HG02943 (cell line): ENCODE measurements at regions not wholly inside any gene's neighbourhood (a gene's known extent, or its start where the extent isn't known, plus 50 kb on each side); places are given as distances from the start of the nearest gene placed in this dataset.

Source experiments
- ATAC-seq: cut with Tn5 transposase; IDR thresholded peaks from one replicate; pipeline ENCODE4 v1.9.1; 2021; ENCODE audit warnings: mild to moderate bottlenecking, low read depth, moderate library complexity; ENCODE audit not compliant: unreplicated experiment

DNA sequence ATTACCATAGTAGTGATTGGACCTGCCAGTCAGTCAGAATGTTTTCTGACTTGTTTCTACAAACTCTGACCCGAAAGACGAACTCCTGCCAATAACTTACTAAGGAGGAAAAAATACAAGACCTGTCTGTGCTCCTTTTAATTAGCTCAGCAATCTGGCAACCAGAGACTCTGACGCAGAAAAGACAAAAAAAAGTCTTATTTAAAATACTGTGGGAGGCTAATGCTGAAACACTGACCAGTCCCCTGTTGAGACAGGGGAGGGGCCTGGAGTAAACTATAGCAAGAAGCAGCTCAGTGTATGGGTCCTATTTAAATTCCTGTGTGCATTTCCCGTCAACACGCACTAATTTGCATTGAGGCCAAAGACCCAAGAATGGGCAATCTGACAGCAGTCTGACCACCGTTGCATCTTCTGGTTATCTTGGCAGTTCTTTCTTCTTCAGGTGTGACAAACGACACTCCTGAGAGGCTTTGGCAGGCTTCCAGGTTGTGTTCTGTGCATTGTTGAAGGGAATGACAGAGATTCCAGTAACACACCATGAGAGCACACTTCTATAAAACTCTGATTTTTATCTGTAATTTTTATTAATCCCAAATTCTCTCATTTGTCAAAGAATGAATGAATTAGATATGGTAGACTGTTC, 1114.3 kb downstream of the IGSF11 start:
- no peak for ATAC-seq

DNA sequence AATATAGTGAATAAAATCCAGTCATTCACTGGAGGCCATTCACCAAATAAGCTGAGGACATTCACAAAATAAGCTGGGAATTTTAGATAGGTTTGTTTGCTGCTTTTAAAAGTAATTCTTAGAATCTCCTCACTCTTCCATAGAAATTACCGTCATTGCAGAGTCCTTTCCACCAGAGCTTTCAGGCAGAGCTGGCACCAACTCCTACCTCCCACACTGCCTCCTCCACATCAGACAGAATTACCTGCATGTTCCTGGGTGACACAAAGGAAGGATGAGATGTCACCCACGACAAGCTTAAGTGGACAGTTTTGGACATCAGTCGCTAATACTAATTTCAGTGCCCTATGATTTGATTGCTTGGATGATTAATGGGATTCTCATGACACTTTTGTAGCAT, 1113.2 kb downstream of the IGSF11 start:
- ATAC-seq, result no peak

DNA sequence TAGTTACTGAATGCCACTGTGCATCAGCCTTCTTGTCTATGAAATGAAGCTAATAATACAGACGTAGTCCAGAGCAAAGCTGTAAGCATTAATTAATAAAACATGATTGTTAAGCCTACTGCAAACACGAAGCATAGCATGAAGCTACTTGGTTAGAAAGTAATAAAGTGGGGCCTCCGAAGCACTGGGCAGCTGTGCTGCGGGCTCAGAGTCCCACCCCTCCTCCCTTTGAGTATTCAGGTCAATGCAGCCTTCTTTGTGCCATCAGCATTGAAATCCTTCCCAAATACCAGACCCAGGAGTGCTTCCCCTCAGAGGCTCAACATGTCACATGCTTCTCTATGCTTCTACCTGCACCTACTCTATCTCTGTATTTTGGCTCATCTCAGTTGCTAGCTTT, 1112.6 kb downstream of the IGSF11 start:
- ATAC-seq, result no peak

DNA sequence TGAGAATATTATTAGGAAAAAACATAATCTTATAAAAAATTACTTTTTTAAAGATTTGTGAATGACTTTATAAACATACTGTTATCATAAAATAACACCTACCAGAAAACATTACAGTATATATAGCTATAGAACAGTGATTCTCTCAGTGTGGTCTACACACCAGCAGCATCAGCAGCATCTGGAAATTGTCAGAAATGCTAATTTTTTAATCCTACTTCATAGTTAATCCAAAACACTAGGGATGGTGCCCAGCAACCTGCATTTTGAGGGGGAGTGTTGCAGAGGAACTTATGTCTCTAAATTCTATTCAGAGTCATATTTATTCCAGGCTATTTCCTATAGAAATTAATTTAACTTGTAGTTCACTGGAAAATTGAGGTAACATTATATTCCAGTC, 1107.8 kb downstream of the IGSF11 start:
- no peak for ATAC-seq

DNA sequence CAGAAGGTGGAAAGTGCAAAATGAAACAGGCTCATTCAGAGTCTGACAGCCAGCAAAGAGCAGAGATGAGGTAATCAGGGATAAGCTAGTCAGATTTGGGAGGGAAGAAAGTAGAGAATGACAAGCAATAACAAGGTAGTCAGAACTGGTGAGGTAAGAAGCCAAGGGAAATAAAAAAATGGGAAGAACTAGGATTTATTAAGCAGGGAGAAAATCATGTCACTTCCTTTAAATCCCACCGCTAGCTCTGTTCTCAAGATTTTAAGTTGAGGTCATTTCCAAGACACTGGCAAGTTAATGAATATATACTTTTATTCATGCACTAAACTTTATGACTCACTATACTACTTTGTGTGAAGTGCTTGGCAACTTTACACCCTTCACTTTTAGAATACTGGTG, 1106.8 kb downstream of the IGSF11 start:
- no peak for ATAC-seq

DNA sequence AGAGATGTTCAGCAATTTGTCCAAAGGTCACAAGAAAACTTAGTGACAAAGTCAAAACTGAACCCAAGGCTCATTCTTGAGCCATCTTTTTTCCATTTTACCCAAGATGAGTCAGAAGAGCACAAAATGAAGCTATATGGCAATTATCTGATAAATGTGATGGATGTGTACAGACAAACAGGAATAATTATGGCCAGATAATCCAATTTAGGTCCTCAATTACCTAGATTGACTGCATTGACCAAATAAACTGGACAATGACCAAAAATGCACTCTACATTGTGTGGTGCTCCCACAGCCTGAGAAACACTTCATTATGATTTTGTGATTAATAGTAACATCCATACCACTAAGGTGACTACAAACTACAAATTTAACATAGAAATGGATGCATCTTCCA, 1105.8 kb downstream of the IGSF11 start:
- no peak for ATAC-seq

DNA sequence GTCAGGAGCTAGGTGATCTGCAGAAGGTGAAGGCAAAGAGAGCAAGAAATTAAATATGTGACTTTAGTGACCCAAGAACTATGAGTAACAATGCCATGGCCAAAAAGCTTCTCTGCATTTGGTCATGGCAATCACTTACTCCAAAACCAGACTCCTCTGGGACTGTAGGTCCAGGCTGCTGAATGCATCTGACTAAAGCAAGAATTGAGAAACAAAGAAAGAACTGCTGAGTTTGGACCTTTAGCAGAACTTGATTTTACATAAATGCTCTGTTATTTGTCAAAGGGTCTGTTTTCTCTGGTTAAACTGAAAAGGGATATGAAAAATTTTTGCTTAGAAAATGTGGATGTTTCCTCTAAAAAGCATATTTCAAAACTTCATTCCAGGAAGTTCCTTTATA, 1102.2 kb downstream of the IGSF11 start:
- ATAC-seq, result no peak

DNA sequence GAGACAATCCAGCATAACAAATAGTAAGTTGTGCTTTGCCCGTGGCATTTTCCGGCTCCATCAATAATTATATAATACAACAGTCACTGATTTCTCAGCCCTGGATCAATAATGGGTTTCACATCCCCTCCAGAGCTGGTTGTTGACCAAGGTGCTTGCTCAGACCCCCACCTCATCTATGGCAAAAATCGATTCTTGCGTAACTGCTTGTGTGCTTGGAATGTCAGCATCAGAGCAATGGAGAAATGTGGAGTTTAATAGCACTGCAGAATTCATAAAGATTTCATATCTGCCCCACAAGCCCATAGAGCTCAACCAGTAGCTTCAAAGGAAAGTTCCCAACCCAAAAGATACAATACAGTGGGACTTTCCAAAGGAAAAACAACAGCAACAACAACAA, 1098.5 kb downstream of the IGSF11 start:
- ATAC-seq, result no peak

DNA sequence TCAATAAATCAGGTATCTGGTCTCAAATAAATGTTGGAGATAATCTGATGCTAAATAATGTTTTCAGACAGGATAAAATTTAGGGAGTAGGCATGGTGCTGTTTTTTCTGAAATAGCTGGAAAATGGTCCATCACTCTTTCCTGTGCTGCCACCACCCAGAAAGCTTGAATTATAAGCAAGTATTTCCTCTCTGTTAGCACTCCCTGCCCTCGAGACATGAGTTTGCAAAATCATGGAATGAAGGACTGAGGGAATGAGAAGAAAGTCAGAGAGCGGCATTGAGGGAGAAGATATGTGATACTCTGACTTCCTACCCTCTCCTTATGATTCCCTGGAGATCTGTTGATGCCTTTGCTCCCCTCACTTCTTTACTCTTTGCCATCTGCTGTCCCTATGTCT, 1095.7 kb downstream of the IGSF11 start:
- ATAC-seq, result no peak

DNA sequence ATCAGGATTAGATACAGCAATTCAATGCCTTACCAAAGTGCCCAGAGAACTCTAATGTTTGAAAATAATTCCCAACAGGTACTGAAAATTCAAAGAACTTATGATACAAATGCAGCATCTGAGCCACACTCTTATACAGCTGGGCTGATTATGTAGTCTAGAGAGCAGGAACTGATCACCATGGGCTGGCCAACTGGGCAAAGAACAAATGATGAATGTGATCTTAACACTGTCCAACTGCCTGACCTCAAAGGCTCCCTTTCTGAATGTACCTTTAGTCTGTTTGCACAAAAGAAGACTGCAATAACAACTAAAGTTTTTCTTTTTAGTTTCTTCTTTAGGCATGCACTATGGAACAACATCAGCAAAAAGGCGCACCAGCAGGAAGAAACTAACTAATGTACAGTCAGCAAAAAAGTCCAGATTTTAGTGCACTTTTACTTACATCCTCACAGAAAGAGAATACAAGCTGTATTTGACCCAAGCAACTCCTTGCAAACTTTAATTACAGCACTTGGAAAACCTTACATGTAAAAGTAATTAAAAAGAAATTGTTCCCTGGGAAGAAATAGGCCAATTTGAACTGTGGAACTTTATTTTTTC, 1095.1 kb downstream of the IGSF11 start:
- no peak for ATAC-seq

DNA sequence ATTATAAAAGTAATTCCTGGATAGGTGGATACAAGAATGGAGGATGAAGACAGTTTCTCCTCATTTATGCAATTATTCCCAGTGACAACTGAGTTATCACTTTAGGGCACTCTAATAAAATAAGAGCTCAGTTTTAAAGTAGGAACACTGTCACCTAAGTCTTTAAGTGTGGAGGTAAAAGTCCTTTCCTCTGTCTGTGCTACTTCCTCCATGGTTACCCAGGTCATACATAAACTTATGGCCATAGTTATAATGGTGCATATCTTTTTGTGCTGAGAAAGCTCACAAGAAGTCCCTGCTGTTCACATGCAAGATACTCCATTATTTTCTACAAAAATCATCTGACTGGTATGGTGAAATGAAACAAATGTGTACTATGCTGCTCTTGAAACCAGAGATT, 1093.6 kb downstream of the IGSF11 start:
- ATAC-seq, result no peak

DNA sequence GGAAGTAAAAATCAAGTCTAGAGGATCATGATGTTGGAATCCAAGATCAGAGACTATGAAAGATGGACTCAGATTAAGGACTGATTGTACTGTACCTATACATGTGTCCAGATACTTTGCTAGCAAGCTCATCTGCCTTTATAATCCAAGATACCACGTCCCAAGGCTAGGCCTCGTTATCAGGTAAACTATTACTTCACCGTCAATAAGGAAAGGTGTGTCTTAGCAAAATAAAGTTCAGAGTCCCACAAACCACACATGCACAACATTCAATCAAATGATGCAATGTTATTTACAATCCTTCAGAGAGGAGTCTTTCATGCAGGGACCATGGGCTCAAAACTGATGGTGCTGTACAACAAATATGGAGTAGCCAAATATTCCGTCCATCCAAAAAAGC, 1092.9 kb downstream of the IGSF11 start:
- no peak for ATAC-seq

DNA sequence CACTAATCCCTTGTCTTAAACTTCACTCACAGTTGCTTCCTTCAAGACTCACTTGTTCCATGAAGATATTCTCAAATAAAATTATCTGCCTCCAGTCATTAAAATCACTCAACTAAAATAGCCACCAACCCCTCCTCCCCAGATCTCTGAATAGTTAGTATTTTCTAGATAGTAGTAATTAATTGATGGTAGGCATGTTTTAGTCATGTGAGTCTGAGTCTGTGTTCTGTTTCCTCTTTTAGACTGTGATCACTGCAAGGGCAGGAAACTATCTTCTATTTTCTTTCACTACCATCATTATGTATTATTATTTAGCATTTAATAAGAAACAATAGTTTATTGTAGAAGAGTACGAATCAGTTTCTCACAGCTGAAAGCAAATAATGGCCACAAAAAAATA, 1080.5 kb downstream of the IGSF11 start:
- ATAC-seq, result no peak

DNA sequence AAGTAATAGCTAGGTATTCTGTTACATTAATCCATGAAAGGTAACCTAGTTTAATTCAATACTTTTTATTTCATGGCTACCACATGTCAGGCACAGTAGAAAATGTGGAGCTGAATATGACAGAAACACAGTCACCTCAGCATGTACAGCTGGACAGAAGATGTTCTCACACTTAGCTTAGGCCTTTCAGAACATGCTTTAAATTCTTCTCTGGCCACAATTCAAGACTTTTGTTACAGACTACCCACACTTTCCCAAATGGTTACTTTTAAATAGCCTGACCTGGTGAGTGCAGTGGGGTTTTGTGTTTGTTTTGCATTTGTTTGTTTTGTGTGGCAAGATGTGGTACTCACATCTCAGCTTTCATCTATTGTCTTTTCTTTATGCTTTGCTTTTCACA, 1079.5 kb downstream of the IGSF11 start:
- no peak for ATAC-seq

DNA sequence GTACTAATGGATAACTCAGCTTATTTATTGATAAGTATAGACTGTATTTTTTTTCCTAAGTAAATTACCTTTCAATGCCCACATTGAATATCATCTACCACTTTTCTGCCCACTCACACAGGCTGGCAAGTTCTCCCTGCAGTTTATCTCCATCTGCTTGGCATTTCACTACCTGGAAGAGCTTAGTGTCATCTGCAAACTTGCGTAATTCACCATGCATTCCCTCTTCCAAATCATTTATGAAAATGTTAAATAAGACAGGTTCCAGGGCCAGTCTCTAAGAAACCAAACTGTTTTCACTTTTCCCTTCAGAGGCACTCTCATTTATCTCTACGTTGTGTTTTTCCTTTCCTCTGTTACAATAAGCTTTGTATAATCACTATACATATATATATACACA, 1076.6 kb downstream of the IGSF11 start:
- ATAC-seq, result no peak

DNA sequence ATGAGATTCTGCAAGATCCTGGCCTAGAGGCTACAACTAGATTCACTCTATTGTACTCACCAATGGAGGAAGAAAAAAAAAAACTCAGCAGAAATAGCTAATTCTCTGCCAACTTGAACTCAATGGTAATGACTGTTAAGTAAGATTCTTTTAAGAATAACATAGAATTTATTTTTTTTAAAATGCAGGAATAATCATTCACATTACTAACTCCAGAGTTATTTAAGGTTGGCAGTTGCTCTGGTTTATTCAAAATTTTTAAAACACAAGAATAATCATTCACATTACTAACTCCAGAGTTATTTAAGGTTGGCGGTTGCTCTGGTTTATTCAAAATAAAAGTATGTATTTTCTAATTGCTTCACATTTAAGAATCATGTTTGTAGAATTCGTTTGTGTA, 1071.9 kb downstream of the IGSF11 start:
- ATAC-seq, result no peak

DNA sequence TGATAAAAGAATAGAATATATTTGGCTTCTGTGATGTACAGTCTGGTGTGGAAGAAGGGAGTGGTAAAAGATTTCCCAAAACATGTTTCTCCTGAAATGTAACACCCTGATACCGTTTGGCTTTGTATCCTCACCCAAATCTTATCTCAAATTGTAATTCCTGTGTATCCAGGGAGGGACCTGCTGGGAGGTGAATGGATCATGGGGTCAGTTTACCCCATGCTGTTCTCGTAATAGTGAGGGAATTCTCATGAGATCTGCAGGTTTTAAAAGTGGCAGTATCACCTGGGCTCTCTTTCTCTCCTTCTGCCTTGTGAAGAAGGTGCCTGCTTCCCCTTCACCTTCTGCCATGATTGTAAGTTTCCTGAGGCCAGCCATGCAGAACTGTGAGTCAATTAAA, 1070.8 kb downstream of the IGSF11 start:
- no peak for ATAC-seq

DNA sequence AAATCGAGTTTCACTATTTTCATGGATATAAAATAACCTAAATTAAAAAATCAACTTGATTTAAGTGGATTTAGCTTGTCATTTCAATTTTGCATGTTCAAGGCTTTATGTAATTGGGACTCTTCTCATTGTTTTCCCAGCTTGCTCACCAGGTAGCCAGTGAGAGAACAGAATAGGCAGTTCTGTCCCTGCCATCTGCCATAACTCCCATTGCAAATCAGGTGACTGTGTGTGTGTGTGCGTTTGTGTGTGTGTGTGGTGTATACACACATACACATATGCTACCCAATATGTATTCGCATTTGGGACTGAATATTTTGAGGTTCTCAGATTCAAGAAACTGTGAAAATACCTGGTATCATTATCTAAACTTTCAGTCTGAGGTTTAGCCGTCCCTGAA, 1069.8 kb downstream of the IGSF11 start:
- ATAC-seq, result no peak

DNA sequence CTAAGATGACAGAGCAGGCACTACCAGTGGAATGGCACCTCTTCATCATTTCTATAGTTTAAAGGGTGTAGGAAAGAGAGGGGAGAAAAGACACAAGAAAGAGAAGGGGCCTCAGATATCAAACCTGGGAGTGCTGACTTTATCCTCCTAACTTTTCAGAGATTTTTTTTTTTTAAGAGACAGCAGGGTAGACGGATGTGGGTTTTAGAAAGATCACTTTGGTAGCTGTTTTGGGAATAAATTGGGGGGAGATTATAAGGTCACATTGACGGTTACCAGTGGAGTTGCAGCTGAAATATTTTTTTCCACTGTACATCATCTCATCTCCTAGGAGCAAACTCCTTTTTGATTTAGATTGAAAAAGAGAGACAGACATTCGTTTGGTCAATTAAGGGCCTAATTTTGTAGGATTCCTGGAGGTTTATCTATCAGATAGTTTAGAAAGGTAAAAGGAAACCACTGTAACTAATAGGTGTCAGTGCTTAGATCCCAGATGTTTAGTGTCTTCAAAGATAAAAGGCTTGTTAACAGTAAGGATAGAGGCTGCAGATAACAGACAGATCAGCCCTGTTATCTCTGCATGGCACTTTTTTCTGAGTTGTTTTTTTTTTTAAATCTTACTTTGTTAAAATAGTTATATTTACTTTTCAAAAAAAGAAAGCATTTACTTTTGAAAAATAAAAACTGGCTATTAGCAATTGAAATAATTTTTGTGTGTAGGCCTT, 1057.0 kb downstream of the IGSF11 start:
- no peak for ATAC-seq

DNA sequence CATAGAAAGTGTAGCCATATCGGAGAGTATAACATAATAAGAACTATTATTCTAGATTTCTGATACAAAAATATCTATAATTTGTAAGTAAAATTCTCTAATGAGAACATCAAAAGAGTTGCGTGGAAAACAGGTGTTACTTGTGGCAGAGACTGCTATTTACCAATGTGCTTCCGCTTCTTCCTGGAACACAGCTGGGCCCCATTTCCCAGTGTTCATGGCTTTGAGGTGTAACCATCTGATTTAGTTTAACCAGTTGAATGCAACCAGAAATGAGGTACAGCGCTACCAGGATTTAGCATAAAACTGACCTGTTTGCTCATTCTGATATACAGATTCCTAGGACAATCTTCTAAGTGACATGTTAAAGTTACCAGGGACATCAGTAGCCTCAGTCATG, 1055.2 kb downstream of the IGSF11 start:
- no peak for ATAC-seq

DNA sequence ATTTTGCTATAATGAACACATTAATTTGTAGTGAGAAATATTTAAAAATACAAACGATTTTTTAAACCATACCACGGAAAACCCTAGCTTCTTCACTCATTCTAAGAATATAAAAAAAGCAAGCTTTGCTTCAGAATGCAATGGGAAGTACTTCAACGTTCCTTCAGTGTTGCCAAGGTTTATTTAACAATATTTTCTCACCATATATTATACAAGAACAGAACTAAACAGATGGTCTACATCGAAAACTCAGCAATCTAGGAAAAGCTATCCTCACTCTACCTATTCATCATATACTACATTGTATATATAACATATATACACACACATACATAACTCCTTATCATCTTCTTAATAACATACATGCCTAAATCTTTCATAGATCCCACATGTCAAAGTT, 1047.4 kb downstream of the IGSF11 start:
- no peak for ATAC-seq

DNA sequence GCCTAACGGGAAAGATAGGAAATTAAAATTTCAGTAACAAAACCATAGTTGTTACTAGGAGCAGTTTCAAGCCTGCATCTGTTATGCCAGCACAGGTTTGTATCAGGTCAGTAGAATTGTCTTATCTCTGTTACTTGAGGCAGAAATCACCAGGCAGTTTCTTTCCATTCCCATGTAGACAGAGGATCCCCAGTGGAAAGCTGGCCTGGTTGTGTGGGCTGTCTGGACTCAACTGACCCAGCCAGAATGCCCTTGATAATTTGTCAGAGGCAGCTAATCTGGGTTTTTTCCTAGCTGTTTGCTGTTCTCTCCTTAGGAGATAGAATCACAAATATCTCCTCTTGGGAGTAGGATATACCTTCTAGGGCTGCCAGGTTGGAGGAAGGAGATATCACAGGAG, 1044.7 kb downstream of the IGSF11 start:
- ATAC-seq, result no peak
